ENCODE measurements at regions not wholly inside any gene's neighbourhood (a gene's known extent, or its start where the extent isn't known, plus 50 kb on each side); places are given as distances from the start of the nearest gene placed in this dataset.
"Not testable (repeated sequence)": the region's sequence is repeated elsewhere in the genome, so short reads cannot be mapped to it uniquely, and the experiment has no call there.

DNA sequence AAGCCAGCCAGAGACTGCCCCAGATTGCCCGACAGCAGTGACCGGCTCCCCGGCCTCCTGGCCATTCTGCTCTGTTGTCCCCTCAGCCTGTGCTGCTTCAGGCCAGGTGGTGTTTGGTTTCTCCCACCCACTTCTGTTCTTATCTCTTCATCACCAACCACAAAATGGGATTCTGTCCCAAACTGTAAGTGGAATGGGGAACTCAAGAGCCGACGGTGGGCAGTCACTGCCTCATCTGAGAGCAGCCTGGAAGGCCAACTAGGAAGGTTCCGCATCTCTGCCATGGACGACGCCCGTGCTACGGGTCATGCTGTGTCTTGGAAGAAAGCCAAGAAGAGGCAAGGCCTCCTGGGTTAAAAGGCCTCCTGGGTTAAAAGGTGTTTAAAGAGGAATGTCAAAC is 219.0 kb upstream of the PIK3R1 start:
- DNase-seq (ENCODE audit: low read depth in 4 of 4, low spot score in 3 of 4): no peak

DNA sequence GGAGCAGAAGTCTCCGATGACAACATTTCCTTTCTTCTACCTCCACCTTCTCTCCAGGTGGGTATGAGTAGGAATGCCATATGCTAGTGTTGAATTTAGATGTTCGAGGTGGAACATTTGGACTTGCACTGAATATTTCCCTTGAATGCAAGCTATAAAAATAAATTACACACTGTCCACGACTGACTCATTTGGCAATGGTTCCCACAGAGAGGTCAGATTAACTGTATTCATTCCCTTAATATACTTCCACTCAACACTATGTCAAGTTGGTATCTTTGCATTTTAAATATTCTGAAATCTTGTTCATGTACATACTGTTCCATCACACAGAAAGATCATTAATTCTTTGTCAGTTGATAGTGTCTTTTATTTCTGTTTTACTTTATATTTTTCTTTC is 222.6 kb upstream of the PIK3R1 start:
- no peak for DNase-seq (ENCODE audit: low read depth in 4 of 4, low spot score in 3 of 4)

DNA sequence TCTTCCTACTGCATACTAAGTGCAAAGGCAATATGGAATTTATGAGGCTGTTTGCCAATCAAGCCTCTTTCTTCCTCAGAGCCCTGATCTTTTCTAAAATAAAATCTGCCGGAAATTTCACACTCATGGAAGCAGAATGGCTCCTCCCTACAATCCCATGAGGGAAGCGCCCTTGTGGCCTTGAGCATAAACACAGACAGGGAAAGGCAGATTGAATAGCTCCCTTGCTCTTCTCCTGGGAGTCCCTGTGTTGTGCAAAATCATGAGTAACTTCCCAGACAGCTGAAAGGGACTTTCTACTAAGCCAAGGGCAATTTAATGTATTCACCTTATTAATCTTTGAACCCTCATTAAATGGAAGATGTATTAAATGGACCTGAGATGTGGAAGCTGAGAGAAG is 226.1 kb upstream of the PIK3R1 start:
- DNase-seq (ENCODE audit: low read depth in 4 of 4, low spot score in 3 of 4): no peak

GRCh38 chr5:67986761-67987160 is 228.8 kb upstream of the PIK3R1 start:
- DNase-seq (ENCODE audit: low read depth in 4 of 4, low spot score in 3 of 4): no peak

GRCh38 chr5:67985686-67986387 is 229.7 kb upstream of the PIK3R1 start:
- no peak for DNase-seq (ENCODE audit: low read depth in 4 of 4, low spot score in 3 of 4)

DNA sequence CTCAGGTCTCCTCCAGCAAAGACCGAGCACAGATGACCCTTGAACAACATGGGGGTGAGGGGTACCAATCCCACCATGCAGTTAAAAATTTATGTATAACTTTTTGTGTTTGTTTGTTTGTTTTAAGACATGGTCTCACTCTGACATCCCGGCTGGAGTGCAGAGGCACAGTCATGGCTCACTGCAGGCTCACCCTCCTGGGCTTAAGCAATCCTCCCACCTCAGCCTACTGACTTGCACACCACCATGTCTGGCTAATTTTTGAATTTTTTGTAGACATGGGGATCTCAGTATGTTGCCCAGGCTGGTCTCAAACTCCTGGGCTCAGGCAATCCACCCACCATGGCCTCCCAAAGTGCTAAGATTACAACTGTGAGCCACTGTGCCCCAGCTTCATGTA is 231.0 kb upstream of the PIK3R1 start:
- DNase-seq (ENCODE audit: low read depth in 4 of 4, low spot score in 3 of 4): no peak

DNA sequence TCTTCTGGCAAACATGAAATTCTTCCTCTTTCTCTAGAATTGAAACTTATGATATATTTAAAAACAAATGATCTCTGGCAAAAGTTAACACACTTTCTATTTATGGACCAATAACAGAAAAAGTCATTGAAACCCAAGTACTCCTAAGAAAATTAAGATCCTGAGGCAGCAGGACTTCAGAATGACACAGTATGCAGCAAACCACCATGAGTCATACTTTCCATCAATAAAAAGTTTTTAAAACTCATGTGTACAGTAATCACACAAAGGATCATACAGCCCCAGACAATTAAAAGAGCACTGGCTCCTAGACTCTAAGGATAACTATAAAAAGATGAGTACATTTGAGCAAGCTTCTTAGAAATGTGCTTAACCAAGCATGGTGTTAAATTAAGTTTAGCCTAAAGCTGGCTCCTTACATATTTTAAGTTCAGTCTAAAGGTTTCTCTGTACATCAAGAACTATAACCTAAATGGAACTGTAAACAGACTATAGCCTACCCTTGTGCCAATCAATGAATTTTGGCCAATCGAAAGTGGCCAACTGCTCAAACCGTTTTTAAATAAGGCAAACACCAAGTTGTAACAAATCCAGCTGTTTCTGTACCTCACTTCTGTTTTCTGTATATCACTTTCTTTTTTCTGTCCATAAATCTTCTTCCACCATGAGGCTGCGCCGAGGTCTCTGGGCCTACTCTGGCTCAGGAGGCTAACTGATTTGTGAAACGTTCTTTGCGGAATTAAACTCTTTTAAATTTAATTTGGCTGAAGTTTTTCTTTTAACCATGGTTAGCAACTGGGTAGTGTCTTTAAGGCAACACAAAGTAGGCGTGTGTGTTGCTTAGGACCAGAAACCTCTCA is 232.1 kb upstream of the PIK3R1 start:
- no peak for DNase-seq (ENCODE audit: low read depth in 4 of 4, low spot score in 3 of 4)

DNA sequence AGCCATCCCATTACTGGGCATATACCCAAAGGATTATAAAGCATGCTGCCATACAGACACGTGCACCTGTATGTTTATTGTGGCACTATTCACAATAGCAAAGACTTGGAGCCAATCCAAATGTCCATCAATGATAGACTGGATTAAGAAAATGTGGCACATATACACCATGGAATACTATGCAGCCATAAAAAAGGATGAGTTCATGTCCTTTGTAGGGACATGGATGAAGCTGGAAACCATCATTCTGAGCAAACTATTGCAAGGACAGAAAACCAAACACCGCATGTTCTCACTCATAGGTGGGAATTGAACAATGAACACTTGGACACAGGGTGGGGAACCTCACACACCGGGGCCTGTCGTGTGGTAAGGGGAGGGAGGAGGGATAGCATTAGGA is 233.4 kb upstream of the PIK3R1 start:
- not testable (repeated sequence) for DNase-seq (ENCODE audit: low read depth in 4 of 4, low spot score in 3 of 4)

DNA sequence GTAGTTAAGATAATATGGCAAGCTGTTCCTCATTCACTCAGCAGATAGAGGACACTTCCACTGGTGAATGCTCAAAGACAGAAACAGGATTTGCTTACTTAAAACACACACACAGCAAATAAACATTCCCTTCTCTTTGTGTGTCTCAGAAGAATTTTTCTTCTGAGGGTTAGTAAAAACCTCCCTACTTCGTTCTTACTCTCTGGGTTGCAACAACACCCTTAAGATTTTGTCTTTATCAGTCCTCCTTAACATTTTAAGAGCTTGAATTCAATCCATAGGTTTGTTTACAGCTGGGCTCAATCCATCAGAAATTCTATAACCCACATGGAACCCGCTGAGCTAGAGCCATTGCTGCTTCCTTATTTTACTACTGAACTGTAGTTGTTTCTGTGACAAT is 237.4 kb upstream of the PIK3R1 start:
- DNase-seq (ENCODE audit: low read depth in 4 of 4, low spot score in 3 of 4): no peak

- no peak for DNase-seq (ENCODE audit: low read depth in 4 of 4, low spot score in 3 of 4)
These were observed 238.5 kb upstream of the PIK3R1 start for GRCh38 chr5:67976891-67977601.

DNA sequence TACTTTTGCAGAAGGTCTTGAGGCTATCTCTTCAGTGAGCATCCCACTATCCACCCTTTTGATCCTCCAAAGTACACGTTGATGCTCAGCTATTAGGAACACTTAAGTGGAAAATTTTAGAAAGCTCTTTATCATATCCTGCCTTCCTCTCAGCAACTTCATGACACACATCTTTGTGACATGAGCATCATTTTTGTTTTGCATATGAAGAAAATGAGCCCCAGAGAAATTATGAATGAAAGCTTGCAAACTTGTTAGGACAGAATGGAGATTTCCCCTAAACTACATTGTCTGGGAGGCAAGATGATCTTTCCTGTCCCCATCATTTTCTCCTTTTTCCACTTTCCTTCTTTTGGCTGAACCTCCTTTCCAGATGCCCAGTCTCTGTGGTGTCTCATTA is 239.4 kb upstream of the PIK3R1 start:
- no peak for DNase-seq (ENCODE audit: low read depth in 4 of 4, low spot score in 3 of 4)

- DNase-seq (ENCODE audit: low read depth in 4 of 4, low spot score in 3 of 4): no peak
These were observed 241.1 kb upstream of the PIK3R1 start for GRCh38 chr5:67974471-67974870.

DNA sequence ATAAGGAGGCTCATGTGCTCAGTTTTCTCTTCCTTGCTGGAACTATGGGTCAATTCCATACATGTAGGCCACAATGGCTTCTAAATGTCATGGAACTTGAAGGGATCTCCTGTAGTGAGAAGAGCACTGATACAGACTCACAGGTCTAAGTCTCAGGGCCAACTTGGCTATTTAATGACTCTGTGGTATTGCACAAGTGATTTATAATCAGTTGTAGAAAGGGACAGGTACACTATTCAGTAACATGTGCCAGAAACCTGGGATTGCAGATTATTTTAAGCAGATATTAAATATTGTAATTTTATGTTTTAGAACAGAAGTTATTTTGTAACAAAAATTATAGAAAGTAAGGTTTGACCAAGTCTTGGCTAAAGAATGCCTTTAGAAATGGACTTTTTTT is 241.5 kb upstream of the PIK3R1 start:
- no peak for DNase-seq (ENCODE audit: low read depth in 4 of 4, low spot score in 3 of 4)

DNA sequence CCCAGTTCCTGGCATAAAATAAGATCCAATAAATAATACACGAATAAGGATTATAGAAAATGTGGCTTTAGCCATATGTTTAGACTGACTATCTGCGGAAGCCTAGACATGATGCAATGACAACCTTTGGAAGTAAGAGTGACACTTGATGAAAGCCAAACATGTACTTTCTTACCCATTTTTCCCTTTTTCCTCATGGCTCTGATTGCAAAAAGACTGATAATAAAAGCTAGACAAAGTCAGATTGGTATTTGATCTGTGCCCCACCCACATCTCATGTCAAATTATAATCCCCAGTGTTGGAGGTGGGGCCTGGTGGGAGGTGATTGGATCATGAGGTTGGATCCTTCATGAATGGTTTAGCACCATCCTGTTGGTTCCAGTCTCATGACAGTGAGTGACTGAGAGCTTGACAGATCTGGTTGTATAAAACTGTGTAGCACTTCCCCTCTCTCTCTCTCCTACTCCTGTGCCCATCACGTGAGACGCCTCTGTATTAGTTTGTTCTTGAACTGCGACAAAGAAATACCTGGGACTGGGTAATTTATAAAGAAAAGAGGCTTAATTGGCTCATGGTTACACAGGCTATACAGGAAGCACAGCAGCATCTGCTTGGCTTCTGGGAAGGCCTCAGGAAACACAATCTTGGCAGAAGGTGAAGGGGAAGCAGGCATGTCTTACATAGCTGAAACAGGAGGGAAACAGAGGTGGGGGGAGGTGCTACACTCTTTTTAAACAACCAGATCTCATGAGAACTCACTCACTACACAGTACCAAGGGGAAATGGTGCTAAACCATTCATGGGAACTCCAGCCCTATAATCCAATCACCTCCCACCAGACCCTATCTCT is 243.4 kb upstream of the PIK3R1 start:
- DNase-seq (ENCODE audit: low read depth in 4 of 4, low spot score in 3 of 4): no peak

- DNase-seq (ENCODE audit: low read depth in 4 of 4, low spot score in 3 of 4): no peak
These were observed 244.2 kb upstream of the PIK3R1 start for GRCh38 chr5:67971223-67971830.

GRCh38 chr5:67969631-67970030 is 245.9 kb upstream of the PIK3R1 start:
- no peak for DNase-seq (ENCODE audit: low read depth in 4 of 4, low spot score in 3 of 4)

DNA sequence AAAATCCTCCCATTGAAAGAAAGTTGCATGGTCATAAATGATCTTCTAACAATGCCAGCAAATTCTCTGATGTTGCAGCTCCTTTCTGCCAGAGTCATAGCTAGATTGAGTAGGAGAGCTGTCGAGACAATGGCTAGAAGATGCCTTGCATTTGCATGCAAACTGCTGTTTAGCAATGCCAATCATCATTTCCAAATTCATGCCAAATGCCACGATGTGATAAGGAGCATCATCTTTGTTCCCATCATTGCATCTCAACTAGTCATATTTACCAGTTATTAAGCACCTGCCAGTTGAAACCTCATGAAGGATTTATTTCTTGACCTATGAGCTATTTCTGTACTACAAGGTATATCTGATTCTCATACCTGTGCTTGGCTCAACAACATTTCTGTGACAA is 246.4 kb upstream of the PIK3R1 start:
- DNase-seq (ENCODE audit: low read depth in 4 of 4, low spot score in 3 of 4): no peak

DNA sequence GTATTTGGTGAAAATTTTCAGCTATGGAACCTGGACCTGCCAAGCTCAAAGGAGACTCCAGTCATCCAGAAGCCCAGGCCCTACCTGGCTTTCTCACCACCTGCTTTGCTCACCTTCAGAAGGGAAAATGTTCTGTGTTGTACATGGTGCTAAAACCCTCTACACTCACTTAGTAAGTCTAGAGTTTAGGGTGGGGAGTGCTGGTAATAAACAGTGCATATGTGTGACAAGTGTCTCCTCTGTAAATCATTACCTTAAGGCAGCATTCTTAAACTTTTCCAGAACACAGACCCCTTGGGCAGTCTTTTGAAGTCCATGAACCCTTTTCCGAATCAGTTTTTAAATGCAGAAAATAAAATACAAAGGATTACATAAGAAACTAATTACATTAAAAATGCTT is 248.8 kb upstream of the PIK3R1 start:
- DNase-seq (ENCODE audit: low read depth in 4 of 4, low spot score in 3 of 4): no peak

DNA sequence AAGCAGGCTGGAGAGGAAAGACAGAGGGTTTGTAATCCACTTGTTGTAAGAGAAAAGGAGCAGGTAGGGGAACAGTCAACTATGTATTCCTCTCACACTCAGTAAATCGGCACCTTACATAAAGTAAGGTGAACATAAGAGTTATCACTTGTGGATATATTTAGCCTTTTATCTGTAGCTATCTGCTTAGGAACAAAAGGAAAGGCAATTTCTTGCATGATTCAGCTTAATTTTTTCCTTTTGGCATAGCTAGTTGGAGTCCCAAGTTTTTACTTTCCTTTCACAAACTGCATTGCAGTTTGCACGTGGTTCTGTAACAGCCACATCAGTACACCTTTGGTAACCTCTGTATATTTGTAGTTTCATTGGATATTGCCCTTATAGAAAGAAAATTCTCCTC is 250.9 kb upstream of the PIK3R1 start:
- no peak for DNase-seq (ENCODE audit: low read depth in 4 of 4, low spot score in 3 of 4)

DNA sequence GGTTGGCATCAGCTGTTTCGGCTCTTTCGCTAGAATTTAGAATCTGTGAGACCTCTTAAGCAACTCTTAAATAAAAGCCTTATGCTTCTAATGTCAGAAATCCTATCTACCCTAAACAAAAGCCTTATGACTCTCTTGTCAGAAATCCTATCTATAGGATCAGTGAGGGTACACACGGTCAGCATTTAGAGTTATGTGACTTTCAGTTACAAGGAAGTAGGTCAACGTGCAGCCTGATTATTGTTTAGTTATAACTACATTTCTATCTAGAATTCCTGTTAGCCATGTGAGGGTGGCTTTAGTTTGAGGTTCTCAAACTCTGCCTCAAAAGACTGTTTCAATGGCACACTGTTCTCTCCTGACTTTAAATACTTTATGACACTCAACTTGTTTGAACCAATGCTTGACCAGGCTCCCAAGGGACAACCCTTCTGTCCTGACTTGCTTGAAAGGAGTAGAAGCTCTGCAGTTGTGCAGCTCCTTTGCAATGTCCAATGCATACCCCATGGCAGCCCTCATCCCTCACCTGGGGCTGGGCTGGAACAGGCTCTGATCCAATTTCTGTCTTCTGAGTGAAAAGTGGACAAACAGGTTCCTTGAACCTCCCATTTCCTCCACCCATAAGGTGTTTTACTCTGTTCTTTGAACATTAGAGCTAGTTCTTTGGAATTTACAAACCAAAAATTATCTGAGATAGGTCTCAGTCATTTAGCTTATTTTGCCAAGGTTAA is 251.6 kb upstream of the PIK3R1 start:
- DNase-seq (ENCODE audit: low read depth in 4 of 4, low spot score in 3 of 4): no peak

Measured in right renal pelvis (tissue), 4 donors.